Inflammatory macrophage treated with lipopolysaccharide for 1 hour (primary cell): ENCODE measurements at regions not wholly inside any gene's neighbourhood (a gene's known extent, or its start where the extent isn't known, plus 50 kb on each side); places are given as distances from the start of the nearest gene placed in this dataset.

ENCODE experiments used
- DNase-seq, 2 donors: peaks; one replicate each; pipeline ENCODE4 v3.0.0-alpha.2; 2020 to 2022

GRCh38 chr17:59451706-59452105 lies 113.7 kb upstream of the DHX40 start:
- DNase-seq = no peak

GRCh38 chr17:59454633-59455105 lies 110.7 kb upstream of the DHX40 start:
- no peak for DNase-seq

GRCh38 chr17:59456428-59456827 lies 109.0 kb upstream of the DHX40 start:
- peak; percentile 64 to 65 for DNase-seq

- no peak for DNase-seq
Measured at GRCh38 chr17:59456923-59457615, 108.3 kb upstream of the DHX40 start.

- DNase-seq = no peak
Measured at GRCh38 chr17:59462385-59462784, 103.0 kb upstream of the DHX40 start.

- no peak for DNase-seq
Measured at GRCh38 chr17:59464246-59464645, 101.2 kb upstream of the DHX40 start.

GRCh38 chr17:59465949-59466307 lies 99.5 kb upstream of the DHX40 start:
- DNase-seq = no peak

GRCh38 chr17:59466946-59467801 lies 98.2 kb upstream of the DHX40 start:
- no peak for DNase-seq

GRCh38 chr17:59469786-59470485 lies 95.5 kb upstream of the DHX40 start:
- no peak for DNase-seq

GRCh38 chr17:59470624-59471297 lies 94.6 kb upstream of the DHX40 start:
- no peak for DNase-seq

- no peak for DNase-seq
Measured at GRCh38 chr17:59476413-59476812, 89.0 kb upstream of the DHX40 start.

GRCh38 chr17:59479141-59479540 lies 86.3 kb upstream of the DHX40 start:
- DNase-seq = no peak

- no peak for DNase-seq
Measured at GRCh38 chr17:59483860-59484259, 81.5 kb upstream of the DHX40 start.

- no peak for DNase-seq
Measured at GRCh38 chr17:59485015-59485414, 80.4 kb upstream of the DHX40 start.

- DNase-seq = no peak
Measured at GRCh38 chr17:59485946-59486345, 79.5 kb upstream of the DHX40 start.

GRCh38 chr17:59487161-59487873 lies 78.1 kb upstream of the DHX40 start:
- DNase-seq = no peak

GRCh38 chr17:59488805-59489204 lies 76.6 kb upstream of the DHX40 start:
- DNase-seq = no peak

GRCh38 chr17:59490216-59490615 lies 75.2 kb upstream of the DHX40 start:
- DNase-seq = no peak

GRCh38 chr17:59491353-59492090 lies 73.9 kb upstream of the DHX40 start:
- DNase-seq = no peak

- DNase-seq = no peak
Measured at GRCh38 chr17:59492091-59492451, 73.3 kb upstream of the DHX40 start.

GRCh38 chr17:59493867-59494266 lies 71.5 kb upstream of the DHX40 start:
- no peak for DNase-seq
